Prostate gland (tissue), 2 donors: ENCODE measurements at regions not wholly inside any gene's neighbourhood (a gene's known extent, or its start where the extent isn't known, plus 50 kb on each side); places are given as distances from the start of the nearest gene placed in this dataset.
"Not testable (repeated sequence)": the region's sequence is repeated elsewhere in the genome, so short reads cannot be mapped to it uniquely, and the experiment has no call there.

Source experiments
- DNase-seq: peaks from one replicate; pipeline ENCODE4 v3.0.0-alpha.2; 2019; ENCODE audit warnings: low spot score
- H3K27ac ChIP-seq, 2 donors: fragments of 200-600 bp; sonication (generic); 2 replicates each; pipeline ENCODE4 v1.5.1; 2017 to 2019
- H3K27me3 ChIP-seq: fragments of 200-600 bp; sonication (generic); replicated peaks from 2 replicates; pipeline ENCODE4 v1.5.1; 2019; ENCODE audit not compliant: insufficient read depth
- H3K36me3 ChIP-seq, 2 donors: fragments of 200-600 bp; sonication (generic); 1 replicate in 1 of 2; 2 replicates in 1 of 2; pipeline versions ENCODE4 v1.5.1 to v1.8.1; 2017 to 2019
- H3K4me1 ChIP-seq: fragments of 200-600 bp; sonication (generic); replicated peaks from 2 replicates; pipeline ENCODE4 v1.5.1; 2019
- H3K4me3 ChIP-seq, 2 donors: fragments of 200-600 bp; sonication (generic); 2 replicates each; pipeline ENCODE4 v1.5.1; 2017 to 2019
- H3K9me3 ChIP-seq: fragments of 200-600 bp; sonication (generic); 2 replicates; pipeline ENCODE4 v1.5.1; 2017
- CTCF ChIP-seq, 4 experiments: fragments of 200-600 bp in 2 of 4; fragments of 450-650 bp in 2 of 4; sonication (generic) in 2 of 4; IDR thresholded peaks; 1 replicate in 3 of 4; 2 replicates in 1 of 4; pipeline ENCODE4 v1.5.1; 2016 to 2019; ENCODE audit warnings: antibody characterized with exemption in 4 of 4, mild to moderate bottlenecking in 2 of 4, moderate library complexity in 2 of 4
- POLR2A ChIP-seq: fragments of 450-650 bp; IDR thresholded peaks from one replicate; pipeline ENCODE4 v1.6.1; 2016; ENCODE audit warnings: antibody characterized with exemption, mild to moderate bottlenecking
- POLR2AphosphoS5 ChIP-seq: sonication (generic); formaldehyde crosslinking; IDR thresholded peaks from one replicate; pipeline ENCODE4 v1.6.1; 2017; ENCODE audit warnings: antibody characterized with exemption
- WGBS: methylation state at CpG from one replicate; pipeline ENCODE4 v1.1.5; 2018; 5-methylcytosine and 5-hydroxymethylcytosine counted together
- intact Hi-C: fragments of 100-400 bp; cut with DNase I; formaldehyde crosslinking; loops from one replicate; pipeline ENCODE4 v1.14.2; 2022

GRCh38 chr1:233460692-233461091 is 133.2 kb downstream of the MAP3K21 start:
- WGBS, result 65% methylated on average over 4 of the region's 4 CpGs
- no peaks in the 10 kb centered on the region for H3K9me3 ChIP-seq
- H3K4me3 ChIP-seq, result no peak overlapping the region
- no peaks in the 10 kb centered on the region for H3K27me3 ChIP-seq
- intact Hi-C loops, result no loop called here
- H3K27ac ChIP-seq, result no peak overlapping the region
- H3K36me3 ChIP-seq, result no peaks in the 10 kb centered on the region
- no peak for DNase-seq
- TF ChIP-seq POLR2AphosphoS5, result no peak
- TF ChIP-seq CTCF (IDR thresholded peaks at IDR 0.05), result no peak
- no peak for TF ChIP-seq POLR2A
- H3K4me1 ChIP-seq, result no peaks in the 10 kb centered on the region

DNA sequence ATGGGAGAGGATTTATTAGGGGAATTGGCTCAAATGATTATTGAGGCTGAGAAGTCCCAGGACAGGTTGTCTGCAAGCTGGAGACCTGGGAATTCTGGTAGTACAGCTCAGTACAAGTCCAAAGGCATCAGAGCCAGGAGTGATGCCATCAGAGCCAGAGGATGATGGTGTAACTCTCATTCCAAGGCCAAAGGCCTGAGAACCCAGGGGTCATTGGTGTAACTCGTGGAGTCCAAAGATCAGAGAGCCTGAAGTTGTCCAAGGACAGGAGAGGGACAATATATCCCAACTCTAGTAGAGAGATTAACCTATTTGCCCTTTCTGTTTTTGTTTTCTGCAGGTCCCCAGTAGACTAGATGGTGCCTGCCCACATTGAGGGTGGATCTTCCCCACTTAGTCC is 134.3 kb downstream of the MAP3K21 start:
- no peak overlapping the region for H3K27ac ChIP-seq
- no peaks in the 10 kb centered on the region for H3K4me1 ChIP-seq
- no peak for TF ChIP-seq POLR2A
- no peak for DNase-seq
- intact Hi-C loops, result no loop called here
- H3K36me3 ChIP-seq, result no peaks in the 10 kb centered on the region
- H3K27me3 ChIP-seq, result no peaks in the 10 kb centered on the region
- 80% methylated on average over 1 of the region's 1 CpG for WGBS
- H3K9me3 ChIP-seq, result no peaks in the 10 kb centered on the region
- H3K4me3 ChIP-seq, result no peak overlapping the region

GRCh38 chr1:233463333-233463732 is 135.8 kb downstream of the MAP3K21 start:
- H3K4me1 ChIP-seq, result no peaks in the 10 kb centered on the region
- no peak for TF ChIP-seq CTCF (IDR thresholded peaks at IDR 0.05)
- TF ChIP-seq POLR2A, result no peak
- TF ChIP-seq POLR2AphosphoS5, result no peak
- intact Hi-C loops, result no loop called here
- H3K4me3 ChIP-seq, result no peak overlapping the region
- WGBS, result 86% methylated on average over 3 of the region's 3 CpGs
- no peaks in the 10 kb centered on the region for H3K36me3 ChIP-seq
- H3K9me3 ChIP-seq, result no peaks in the 10 kb centered on the region
- H3K27ac ChIP-seq, result no peak overlapping the region
- no peaks in the 10 kb centered on the region for H3K27me3 ChIP-seq
- DNase-seq, result no peak

- no peak overlapping the region for H3K27ac ChIP-seq
- TF ChIP-seq CTCF (IDR thresholded peaks at IDR 0.05) (no peak), POLR2AphosphoS5 (no peak), POLR2A (no peak)
- 93% methylated on average over 33 of the region's 34 CpGs for WGBS
- H3K27me3 ChIP-seq, result no peaks in the 10 kb centered on the region
- intact Hi-C loops, result no loop called here
- H3K4me3 ChIP-seq, result no peak overlapping the region
- H3K9me3 ChIP-seq, result no peaks in the 10 kb centered on the region
- H3K4me1 ChIP-seq, result no peaks in the 10 kb centered on the region
- no peak for DNase-seq
- no peaks in the 10 kb centered on the region for H3K36me3 ChIP-seq
These were observed 138.3 kb downstream of the MAP3K21 start for GRCh38 chr1:233465745-233466343.

DNA sequence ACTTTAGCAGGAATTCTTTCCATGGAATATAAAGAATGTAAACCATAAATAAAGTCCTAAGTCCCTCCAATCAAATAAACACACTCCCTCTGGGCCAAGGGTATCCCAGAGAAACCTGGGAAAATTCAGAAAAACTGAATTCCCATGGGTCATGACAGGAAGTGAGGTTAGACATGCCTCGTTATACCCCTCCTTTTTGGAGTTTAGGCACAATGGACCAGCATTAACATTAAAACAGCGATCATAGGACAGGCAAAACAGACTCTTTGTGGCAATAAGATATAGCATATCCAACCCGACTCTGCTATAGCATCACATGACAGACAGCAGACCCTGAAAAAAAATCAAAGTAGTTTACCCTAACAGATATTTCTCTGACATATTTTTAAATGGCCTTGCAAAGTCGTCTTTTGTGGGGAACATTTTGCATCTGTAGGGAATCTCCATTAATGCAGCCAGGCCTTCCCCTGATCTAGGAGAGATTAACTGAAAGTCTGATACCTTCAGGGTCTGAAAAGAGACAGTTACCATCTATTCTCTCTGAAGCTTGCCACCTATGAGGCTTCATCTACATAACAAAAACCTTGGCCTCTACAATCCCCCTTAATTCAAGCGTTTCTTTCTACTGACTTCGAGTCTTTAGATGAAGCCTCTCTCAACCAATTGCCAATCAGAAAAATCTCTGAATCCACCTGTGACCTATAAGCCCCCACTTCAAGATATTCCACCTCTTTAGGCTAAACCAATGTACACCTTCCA is 143.0 kb upstream of the KCNK1 start:
- Histone ChIP-seq H3K4me3 (no peak overlapping the region), H3K36me3 (no peaks in the 10 kb centered on the region), H3K27ac (no peak overlapping the region), H3K4me1 (no peaks in the 10 kb centered on the region), H3K9me3 (no peaks in the 10 kb centered on the region), H3K27me3 (no peaks in the 10 kb centered on the region)
- 72% methylated on average over 6 of the region's 6 CpGs for WGBS
- TF ChIP-seq POLR2A (no peak), POLR2AphosphoS5 (no peak), CTCF (IDR thresholded peaks at IDR 0.05) (no peak)
- no peak for DNase-seq
- intact Hi-C loops, result no loop called here

GRCh38 chr1:233471851-233472250 is 142.1 kb upstream of the KCNK1 start:
- H3K36me3 ChIP-seq, intact Hi-C loops, H3K27me3 ChIP-seq, H3K4me1 ChIP-seq, H3K27ac ChIP-seq, H3K9me3 ChIP-seq, H3K4me3 ChIP-seq, DNase-seq: not testable (repeated sequence)
- WGBS, result 75% methylated on average over 3 of the region's 3 CpGs

GRCh38 chr1:233472796-233473195 is 141.1 kb upstream of the KCNK1 start:
- H3K27me3 ChIP-seq, H3K4me1 ChIP-seq, H3K36me3 ChIP-seq, H3K4me3 ChIP-seq, H3K27ac ChIP-seq, H3K9me3 ChIP-seq, intact Hi-C loops, DNase-seq: not testable (repeated sequence)
- WGBS, result 56% methylated on average over 7 of the region's 7 CpGs
